ENCODE measurements at regions not wholly inside any gene's neighbourhood (a gene's known extent, or its start where the extent isn't known, plus 50 kb on each side); places are given as distances from the start of the nearest gene placed in this dataset.
"Not testable (repeated sequence)": the region's sequence is repeated elsewhere in the genome, so short reads cannot be mapped to it uniquely, and the experiment has no call there.

- Mint-ChIP-seq H3K4me3 (no peak overlapping the region), H3K27ac (no peak overlapping the region), H3K36me3 (no peaks in the 10 kb centered on the region), H3K4me1 (no peaks in the 10 kb centered on the region), H3K27me3 (peaks cover 10% of the 10 kb centered on the region), H3K9me3 (no peaks in the 10 kb centered on the region)
Measured at GRCh38 chr1:199808110-199808870, 219.2 kb upstream of the NR5A2 start.

- Mint-ChIP-seq H3K27ac (no peak overlapping the region), H3K9me3 (no peaks in the 10 kb centered on the region), H3K27me3 (peaks cover 9% of the 10 kb centered on the region), H3K36me3 (no peaks in the 10 kb centered on the region), H3K4me1 (no peaks in the 10 kb centered on the region), H3K4me3 (no peak overlapping the region)
Measured at GRCh38 chr1:199809311-199809710, 218.2 kb upstream of the NR5A2 start.

- H3K4me1 Mint-ChIP-seq = no peaks in the 10 kb centered on the region
- no peak overlapping the region for H3K4me3 Mint-ChIP-seq
- H3K9me3 Mint-ChIP-seq = peaks cover 0 to 4% (median 2%) of the 10 kb centered on the region in 3 donors
- H3K27ac Mint-ChIP-seq = no peak overlapping the region
- H3K36me3 Mint-ChIP-seq = no peaks in the 10 kb centered on the region
- H3K27me3 Mint-ChIP-seq = peaks cover 3% of the 10 kb centered on the region
Measured at GRCh38 chr1:199811163-199811562, 216.3 kb upstream of the NR5A2 start.

DNA sequence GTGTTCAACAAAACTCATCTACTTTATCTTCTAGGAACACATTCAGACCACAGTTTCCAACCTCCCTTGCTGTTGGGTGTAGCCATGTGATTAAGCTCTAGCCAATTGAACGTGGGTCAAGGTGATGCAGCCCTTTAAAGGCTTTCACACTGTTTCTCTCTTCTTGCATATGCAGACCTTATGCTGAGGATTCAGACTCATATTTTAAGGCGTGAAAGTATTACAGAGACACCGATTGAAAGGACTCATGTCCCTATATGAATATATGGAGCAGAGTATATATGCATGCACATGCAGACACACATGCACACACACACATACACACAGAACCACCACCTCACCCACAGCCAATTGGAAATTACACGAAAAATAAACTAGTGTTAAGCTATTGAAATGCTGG lies 214.3 kb upstream of the NR5A2 start:
- H3K4me1 Mint-ChIP-seq = no peaks in the 10 kb centered on the region
- no peak overlapping the region for H3K4me3 Mint-ChIP-seq
- H3K36me3 Mint-ChIP-seq = no peaks in the 10 kb centered on the region
- peaks cover 0 to 6% (median 4%) of the 10 kb centered on the region in 3 donors for H3K9me3 Mint-ChIP-seq
- H3K27me3 Mint-ChIP-seq = peaks cover 3% of the 10 kb centered on the region
- H3K27ac Mint-ChIP-seq = no peak overlapping the region

DNA sequence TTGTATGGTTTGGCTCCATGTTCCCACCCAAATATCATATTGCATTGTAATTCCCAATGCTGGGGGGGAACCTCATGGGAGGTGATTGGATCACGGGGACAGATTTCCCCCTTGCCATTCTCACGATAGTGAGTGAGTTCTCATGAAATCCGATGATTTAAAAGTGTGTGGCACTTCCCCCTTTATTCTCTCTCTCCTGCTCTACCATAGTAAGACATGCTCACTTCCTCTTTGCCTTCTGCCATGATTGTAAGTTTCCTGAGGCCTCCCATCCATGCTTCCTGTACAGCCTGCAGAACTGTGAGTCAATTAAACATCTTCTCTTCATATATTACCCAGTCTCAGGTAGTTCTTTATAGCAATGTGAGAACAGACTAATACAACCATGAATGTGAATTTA lies 211.6 kb upstream of the NR5A2 start:
- H3K4me3 Mint-ChIP-seq = no peak overlapping the region
- no peaks in the 10 kb centered on the region for H3K4me1 Mint-ChIP-seq
- H3K9me3 Mint-ChIP-seq = peaks cover 0 to 6% (median 4%) of the 10 kb centered on the region in 3 donors
- H3K27ac Mint-ChIP-seq = no peak overlapping the region
- H3K36me3 Mint-ChIP-seq = no peaks in the 10 kb centered on the region
- H3K27me3 Mint-ChIP-seq = peaks cover 7% of the 10 kb centered on the region

- no peaks in the 10 kb centered on the region for H3K4me1 Mint-ChIP-seq
- no peak overlapping the region for H3K27ac Mint-ChIP-seq
- peaks cover 0 to 6% (median 4%) of the 10 kb centered on the region in 3 donors for H3K9me3 Mint-ChIP-seq
- H3K27me3 Mint-ChIP-seq = peaks cover 6% of the 10 kb centered on the region
- H3K4me3 Mint-ChIP-seq = no peak overlapping the region
- no peaks in the 10 kb centered on the region for H3K36me3 Mint-ChIP-seq
Measured at GRCh38 chr1:199817266-199817665, 210.2 kb upstream of the NR5A2 start.

DNA sequence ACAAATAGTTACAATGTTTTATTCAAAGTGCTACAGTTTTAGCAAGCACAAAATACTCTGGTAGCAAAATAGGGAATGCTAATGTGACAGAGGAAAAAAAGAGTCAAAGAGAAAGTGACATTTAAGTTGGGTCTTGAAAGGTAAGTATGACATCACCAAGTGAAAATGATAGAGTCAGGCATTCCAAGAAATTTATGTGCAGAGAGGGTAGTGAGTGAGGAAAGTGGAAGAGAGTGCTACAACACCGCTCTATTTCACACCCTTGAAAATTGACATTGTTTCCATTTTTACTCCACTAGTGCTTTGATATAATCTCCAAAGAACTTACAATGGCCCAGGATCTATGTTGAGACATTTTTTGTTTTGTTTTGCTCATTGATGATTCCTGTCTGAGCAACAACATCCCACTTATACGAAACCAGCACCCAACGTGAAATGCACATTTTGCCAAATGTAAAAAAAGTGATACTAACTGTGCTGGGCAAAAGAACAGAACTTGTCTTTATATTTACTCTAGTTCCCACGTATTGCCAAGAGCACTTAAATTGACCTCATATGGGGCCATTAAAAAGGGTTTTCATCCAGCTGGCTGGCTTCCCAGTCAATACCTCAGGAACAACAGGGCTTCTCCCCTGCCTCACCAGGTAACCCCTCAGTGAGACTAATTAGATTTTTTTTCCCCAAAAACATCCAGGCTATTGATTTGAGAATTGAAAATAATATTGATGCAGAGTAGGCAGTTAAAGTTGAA lies 206.3 kb upstream of the NR5A2 start:
- H3K4me1 Mint-ChIP-seq = no peaks in the 10 kb centered on the region
- H3K27ac Mint-ChIP-seq = no peak overlapping the region
- peaks cover 0 to 7% (median under 1%) of the 10 kb centered on the region in 3 donors for H3K9me3 Mint-ChIP-seq
- H3K36me3 Mint-ChIP-seq = no peaks in the 10 kb centered on the region
- peaks cover 18% of the 10 kb centered on the region for H3K27me3 Mint-ChIP-seq
- no peak overlapping the region for H3K4me3 Mint-ChIP-seq

DNA sequence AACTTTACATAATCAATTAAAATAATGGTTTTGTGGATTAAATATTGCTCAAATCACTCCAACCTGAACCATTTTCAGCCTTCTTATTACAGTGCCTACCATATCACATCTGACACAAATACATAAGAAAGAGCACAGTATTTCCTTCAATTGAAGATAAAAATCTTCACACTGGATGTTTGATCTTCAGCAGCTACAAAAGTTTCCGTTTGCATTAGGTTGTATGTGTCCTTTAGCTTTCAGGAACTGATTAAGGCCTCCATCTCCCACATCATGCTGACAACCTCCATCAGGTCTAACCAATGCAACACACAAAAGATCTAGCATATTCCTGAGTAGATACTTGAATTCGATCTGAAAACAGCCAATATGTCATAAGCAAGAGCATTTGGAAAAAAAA lies 195.1 kb upstream of the NR5A2 start:
- no peaks in the 10 kb centered on the region for H3K4me1 Mint-ChIP-seq
- peaks cover 2% of the 10 kb centered on the region for H3K36me3 Mint-ChIP-seq
- peaks cover 0 to 6% (median 0%) of the 10 kb centered on the region in 3 donors for H3K9me3 Mint-ChIP-seq
- H3K27me3 Mint-ChIP-seq = peaks cover 10% of the 10 kb centered on the region
- H3K27ac Mint-ChIP-seq = no peak overlapping the region
- H3K4me3 Mint-ChIP-seq = no peak overlapping the region

GRCh38 chr1:199834711-199835110 lies 192.8 kb upstream of the NR5A2 start:
- H3K27me3 Mint-ChIP-seq = peaks cover 12% of the 10 kb centered on the region
- H3K9me3 Mint-ChIP-seq = peaks cover 0 to 9% (median 0%) of the 10 kb centered on the region in 3 donors
- peaks cover 2% of the 10 kb centered on the region for H3K36me3 Mint-ChIP-seq
- H3K4me3 Mint-ChIP-seq = no peak overlapping the region
- H3K4me1 Mint-ChIP-seq = no peaks in the 10 kb centered on the region
- no peak overlapping the region for H3K27ac Mint-ChIP-seq

- Mint-ChIP-seq H3K9me3 (peaks cover 0 to 9% (median 0%) of the 10 kb centered on the region in 3 donors), H3K4me1 (no peaks in the 10 kb centered on the region), H3K27me3 (peaks cover 10% of the 10 kb centered on the region), H3K36me3 (peaks cover 2% of the 10 kb centered on the region), H3K4me3 (no peak overlapping the region), H3K27ac (no peak overlapping the region)
Measured at GRCh38 chr1:199836430-199836829, 191.1 kb upstream of the NR5A2 start.

DNA sequence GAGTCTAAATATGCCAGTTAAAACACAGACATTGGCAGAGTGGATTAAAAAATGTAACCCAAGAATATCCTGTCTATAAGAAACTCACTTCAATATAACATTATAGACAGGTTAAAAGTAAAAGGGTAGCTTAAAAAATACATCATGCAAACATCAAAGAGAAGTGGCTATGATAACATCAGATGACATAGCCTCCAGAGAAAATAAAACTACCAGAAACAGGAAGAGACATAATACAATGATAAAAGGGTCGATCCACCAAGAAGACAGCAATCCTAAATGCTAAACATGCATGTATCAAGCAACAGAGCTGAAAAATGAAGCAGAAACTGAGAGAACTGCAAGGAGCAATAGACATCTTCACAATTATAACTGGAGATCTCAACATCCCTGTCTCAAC lies 190.2 kb upstream of the NR5A2 start:
- Mint-ChIP-seq H3K4me1 (no peaks in the 10 kb centered on the region), H3K9me3 (peaks cover 0 to 9% (median 0%) of the 10 kb centered on the region in 3 donors), H3K4me3 (no peak overlapping the region), H3K36me3 (peaks cover 2% of the 10 kb centered on the region), H3K27ac (no peak overlapping the region), H3K27me3 (peaks cover 10% of the 10 kb centered on the region)

GRCh38 chr1:199839608-199840007 lies 187.9 kb upstream of the NR5A2 start:
- H3K4me1 Mint-ChIP-seq, H3K27me3 Mint-ChIP-seq, H3K36me3 Mint-ChIP-seq, H3K4me3 Mint-ChIP-seq, H3K27ac Mint-ChIP-seq, H3K9me3 Mint-ChIP-seq: not testable (repeated sequence)

DNA sequence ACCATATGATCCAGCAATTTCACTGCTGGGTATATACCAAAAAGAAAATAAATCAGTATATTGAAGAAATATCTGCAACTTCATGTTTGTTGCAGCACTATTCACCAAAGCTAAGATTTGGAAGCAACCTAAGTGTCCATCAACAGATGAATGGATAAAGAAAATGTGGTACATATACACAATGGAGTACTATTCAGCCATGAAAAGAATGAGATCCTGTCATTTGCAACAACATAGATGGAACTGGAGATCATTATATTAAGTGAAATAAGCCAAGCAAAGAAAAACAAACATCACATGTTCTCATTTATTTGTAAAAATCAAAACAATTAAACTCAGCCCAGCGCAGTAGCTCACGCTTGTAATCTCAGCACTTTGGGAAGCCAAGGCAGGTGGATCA lies 184.4 kb upstream of the NR5A2 start:
- not testable (repeated sequence) for H3K27ac Mint-ChIP-seq, H3K9me3 Mint-ChIP-seq, H3K27me3 Mint-ChIP-seq, H3K36me3 Mint-ChIP-seq, H3K4me1 Mint-ChIP-seq
- H3K4me3 Mint-ChIP-seq = peak overlapping the region in 1 of 4 donors; percentile 3

DNA sequence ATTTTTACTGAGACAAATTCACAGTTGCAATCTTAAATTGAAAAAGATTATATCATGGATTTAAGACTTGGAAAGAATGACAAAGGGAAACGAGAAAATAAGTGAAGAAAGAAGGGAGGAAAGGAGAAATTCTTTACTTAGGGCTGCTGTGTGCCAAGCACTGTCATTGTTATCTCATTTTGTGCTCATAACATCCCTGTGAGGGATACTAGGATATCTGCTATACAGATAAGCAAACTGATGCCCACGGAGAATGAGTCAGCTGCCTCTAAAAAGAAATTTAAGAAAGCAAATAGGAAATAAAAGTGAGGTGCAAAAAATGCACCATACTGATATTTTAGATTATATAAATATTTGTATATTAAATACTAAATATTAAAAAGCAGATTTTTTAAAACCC lies 183.6 kb upstream of the NR5A2 start:
- H3K4me1 Mint-ChIP-seq = no peaks in the 10 kb centered on the region
- H3K36me3 Mint-ChIP-seq = peaks cover 3% of the 10 kb centered on the region
- H3K27ac Mint-ChIP-seq = no peak overlapping the region
- peaks cover 7% of the 10 kb centered on the region for H3K27me3 Mint-ChIP-seq
- peaks cover 2 to 3% (median 2%) of the 10 kb centered on the region in 3 donors for H3K9me3 Mint-ChIP-seq
- H3K4me3 Mint-ChIP-seq = no peak overlapping the region

- H3K4me3 Mint-ChIP-seq = no peak overlapping the region
- H3K4me1 Mint-ChIP-seq = no peaks in the 10 kb centered on the region
Measured at GRCh38 chr1:199847021-199847420, 180.5 kb upstream of the NR5A2 start.

More at GRCh38 chr1:199847021-199847420, 180.5 kb upstream of the NR5A2 start:
- Mint-ChIP-seq H3K9me3 (peaks cover 0 to 3% (median 3%) of the 10 kb centered on the region in 3 donors), H3K27ac (no peak overlapping the region), H3K27me3 (peaks cover 8% of the 10 kb centered on the region), H3K36me3 (peaks cover 3% of the 10 kb centered on the region)

Measured in IgD-negative memory B cell (primary cell).